ENCODE measurements at regions not wholly inside any gene's neighbourhood (a gene's known extent, or its start where the extent isn't known, plus 50 kb on each side); places are given as distances from the start of the nearest gene placed in this dataset.

DNA sequence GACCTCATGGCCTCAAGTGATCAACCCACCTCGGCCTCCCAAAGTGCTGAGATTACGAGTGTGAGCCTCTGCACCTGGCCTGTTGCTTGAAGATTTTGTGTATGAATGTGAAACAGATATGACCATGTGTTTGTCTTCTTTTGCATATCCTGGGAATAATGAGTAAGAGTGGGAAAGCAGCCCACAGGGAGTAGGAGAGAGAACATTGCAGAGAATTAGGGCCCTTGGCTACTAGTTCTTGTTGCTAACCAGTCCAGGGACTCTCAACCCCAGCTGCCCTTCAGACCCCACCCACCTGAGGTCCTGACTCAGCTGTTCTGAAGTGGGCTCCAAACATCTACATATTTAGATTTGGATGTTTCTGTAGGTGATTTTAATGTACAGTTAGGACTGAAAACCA is 125.5 kb downstream of the MTX3 start:
- TF ChIP-seq, protein P1, sequence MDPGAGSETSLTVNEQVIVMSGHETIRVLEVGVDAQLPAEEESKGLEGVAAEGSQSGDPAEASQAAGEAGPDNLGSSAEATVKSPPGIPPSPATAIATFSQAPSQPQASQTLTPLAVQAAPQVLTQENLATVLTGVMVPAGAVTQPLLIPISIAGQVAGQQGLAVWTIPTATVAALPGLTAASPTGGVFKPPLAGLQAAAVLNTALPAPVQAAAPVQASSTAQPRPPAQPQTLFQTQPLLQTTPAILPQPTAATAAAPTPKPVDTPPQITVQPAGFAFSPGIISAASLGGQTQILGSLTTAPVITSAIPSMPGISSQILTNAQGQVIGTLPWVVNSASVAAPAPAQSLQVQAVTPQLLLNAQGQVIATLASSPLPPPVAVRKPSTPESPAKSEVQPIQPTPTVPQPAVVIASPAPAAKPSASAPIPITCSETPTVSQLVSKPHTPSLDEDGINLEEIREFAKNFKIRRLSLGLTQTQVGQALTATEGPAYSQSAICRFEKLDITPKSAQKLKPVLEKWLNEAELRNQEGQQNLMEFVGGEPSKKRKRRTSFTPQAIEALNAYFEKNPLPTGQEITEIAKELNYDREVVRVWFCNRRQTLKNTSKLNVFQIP (CRISPR knock-in tag; IDR thresholded peaks at IDR 0.05; ENCODE audit: borderline replicate concordance, low read depth): no peak
- TF ChIP-seq OSR1 (CRISPR knock-in tag; IDR thresholded peaks at IDR 0.05) (no peak), ZNF70 (CRISPR knock-in tag; IDR thresholded peaks at IDR 0.05) (no peak), RARB (CRISPR knock-in tag; IDR thresholded peaks at IDR 0.05) (no peak), ZC3H10 (CRISPR knock-in tag; IDR thresholded peaks at IDR 0.05) (no peak), GLIS3 (CRISPR knock-in tag; IDR thresholded peaks at IDR 0.05) (no peak), ZFP30 (CRISPR knock-in tag; IDR thresholded peaks at IDR 0.05) (no peak)
- TF ChIP-seq, protein P2, sequence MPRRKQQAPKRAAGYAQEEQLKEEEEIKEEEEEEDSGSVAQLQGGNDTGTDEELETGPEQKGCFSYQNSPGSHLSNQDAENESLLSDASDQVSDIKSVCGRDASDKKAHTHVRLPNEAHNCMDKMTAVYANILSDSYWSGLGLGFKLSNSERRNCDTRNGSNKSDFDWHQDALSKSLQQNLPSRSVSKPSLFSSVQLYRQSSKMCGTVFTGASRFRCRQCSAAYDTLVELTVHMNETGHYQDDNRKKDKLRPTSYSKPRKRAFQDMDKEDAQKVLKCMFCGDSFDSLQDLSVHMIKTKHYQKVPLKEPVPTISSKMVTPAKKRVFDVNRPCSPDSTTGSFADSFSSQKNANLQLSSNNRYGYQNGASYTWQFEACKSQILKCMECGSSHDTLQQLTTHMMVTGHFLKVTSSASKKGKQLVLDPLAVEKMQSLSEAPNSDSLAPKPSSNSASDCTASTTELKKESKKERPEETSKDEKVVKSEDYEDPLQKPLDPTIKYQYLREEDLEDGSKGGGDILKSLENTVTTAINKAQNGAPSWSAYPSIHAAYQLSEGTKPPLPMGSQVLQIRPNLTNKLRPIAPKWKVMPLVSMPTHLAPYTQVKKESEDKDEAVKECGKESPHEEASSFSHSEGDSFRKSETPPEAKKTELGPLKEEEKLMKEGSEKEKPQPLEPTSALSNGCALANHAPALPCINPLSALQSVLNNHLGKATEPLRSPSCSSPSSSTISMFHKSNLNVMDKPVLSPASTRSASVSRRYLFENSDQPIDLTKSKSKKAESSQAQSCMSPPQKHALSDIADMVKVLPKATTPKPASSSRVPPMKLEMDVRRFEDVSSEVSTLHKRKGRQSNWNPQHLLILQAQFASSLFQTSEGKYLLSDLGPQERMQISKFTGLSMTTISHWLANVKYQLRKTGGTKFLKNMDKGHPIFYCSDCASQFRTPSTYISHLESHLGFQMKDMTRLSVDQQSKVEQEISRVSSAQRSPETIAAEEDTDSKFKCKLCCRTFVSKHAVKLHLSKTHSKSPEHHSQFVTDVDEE (CRISPR knock-in tag; IDR thresholded peaks at IDR 0.05): no peak
- TF ChIP-seq, protein P3, sequence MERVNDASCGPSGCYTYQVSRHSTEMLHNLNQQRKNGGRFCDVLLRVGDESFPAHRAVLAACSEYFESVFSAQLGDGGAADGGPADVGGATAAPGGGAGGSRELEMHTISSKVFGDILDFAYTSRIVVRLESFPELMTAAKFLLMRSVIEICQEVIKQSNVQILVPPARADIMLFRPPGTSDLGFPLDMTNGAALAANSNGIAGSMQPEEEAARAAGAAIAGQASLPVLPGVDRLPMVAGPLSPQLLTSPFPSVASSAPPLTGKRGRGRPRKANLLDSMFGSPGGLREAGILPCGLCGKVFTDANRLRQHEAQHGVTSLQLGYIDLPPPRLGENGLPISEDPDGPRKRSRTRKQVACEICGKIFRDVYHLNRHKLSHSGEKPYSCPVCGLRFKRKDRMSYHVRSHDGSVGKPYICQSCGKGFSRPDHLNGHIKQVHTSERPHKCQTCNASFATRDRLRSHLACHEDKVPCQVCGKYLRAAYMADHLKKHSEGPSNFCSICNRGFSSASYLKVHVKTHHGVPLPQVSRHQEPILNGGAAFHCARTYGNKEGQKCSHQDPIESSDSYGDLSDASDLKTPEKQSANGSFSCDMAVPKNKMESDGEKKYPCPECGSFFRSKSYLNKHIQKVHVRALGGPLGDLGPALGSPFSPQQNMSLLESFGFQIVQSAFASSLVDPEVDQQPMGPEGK (CRISPR knock-in tag; IDR thresholded peaks at IDR 0.05; ENCODE audit: borderline replicate concordance): no peak
- TF ChIP-seq, protein P4, sequence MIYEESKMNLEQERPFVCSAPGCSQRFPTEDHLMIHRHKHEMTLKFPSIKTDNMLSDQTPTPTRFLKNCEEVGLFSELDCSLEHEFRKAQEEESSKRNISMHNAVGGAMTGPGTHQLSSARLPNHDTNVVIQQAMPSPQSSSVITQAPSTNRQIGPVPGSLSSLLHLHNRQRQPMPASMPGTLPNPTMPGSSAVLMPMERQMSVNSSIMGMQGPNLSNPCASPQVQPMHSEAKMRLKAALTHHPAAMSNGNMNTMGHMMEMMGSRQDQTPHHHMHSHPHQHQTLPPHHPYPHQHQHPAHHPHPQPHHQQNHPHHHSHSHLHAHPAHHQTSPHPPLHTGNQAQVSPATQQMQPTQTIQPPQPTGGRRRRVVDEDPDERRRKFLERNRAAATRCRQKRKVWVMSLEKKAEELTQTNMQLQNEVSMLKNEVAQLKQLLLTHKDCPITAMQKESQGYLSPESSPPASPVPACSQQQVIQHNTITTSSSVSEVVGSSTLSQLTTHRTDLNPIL (CRISPR knock-in tag; IDR thresholded peaks at IDR 0.05; ENCODE audit: low read depth): no peak
